Heart left ventricle (tissue), 13 donors: ENCODE measurements at regions not wholly inside any gene's neighbourhood (a gene's known extent, or its start where the extent isn't known, plus 50 kb on each side); places are given as distances from the start of the nearest gene placed in this dataset.

Experiments
- CTCF ChIP-seq, 12 donors: fragments of 200-600 bp; sonication (generic) in 4 of 12; IDR thresholded peaks; one replicate each; pipeline versions ENCODE4 v1.5.0 to v1.8.0; 2018 to 2022; ENCODE audit warnings: antibody characterized with exemption in 12 of 12, mild to moderate bottlenecking in 5 of 12
- POLR2A ChIP-seq, 2 donors: fragments of 450-650 bp; IDR thresholded peaks; one replicate each; pipeline ENCODE4 v1.6.1; 2017; ENCODE audit warnings: antibody characterized with exemption in 2 of 2, mild to moderate bottlenecking in 2 of 2, moderate library complexity in 2 of 2
- donor health status: ischemic (EF 13 %, LVEDD 7.1; RV severe dilation, severe dysfunction).
- donor health status: DM: no; HTN: yes; CAD: no.
- donor health status: DM: no; HTN: no; CAD: no.
- donor health status: ischemic (EF 25% LVEDD 6.9; RV normal size, moderate dysfunction).
- donor health status: ischemic (EF 25% LVEDD 5.7; RV mildly dilated, moderate dysfunction).
- donor health status: ischemic (EF 35%, LVEDD 5.7; RV mildly dilated, moderate dysfunction).
- donor health status: nonischemic (EF 11% LVEDD 7.7; RV severe dilation, severe dysfunction).
- donor health status: DM: yes; HTN: yes; CAD: no.
- donor health status: PGD.
- donor health status: ischemic (EF 29% LVEDD 5.4; RV normal size, mild dysfunction).
- donor health status: nonischemic (EF 23%, LVEDD 6.1; RV moderate dilation, normal function).

GRCh38 chr5:67960939-67961338 lies 254.6 kb upstream of the PIK3R1 start:
- TF ChIP-seq CTCF (IDR thresholded peaks at IDR 0.05) (no peak), POLR2A (IDR thresholded peaks at IDR 0.05) (no peak)
